ENCODE measurements at regions not wholly inside any gene's neighbourhood (a gene's known extent, or its start where the extent isn't known, plus 50 kb on each side); places are given as distances from the start of the nearest gene placed in this dataset.

GRCh38 chr11:134613646-134614045, 201.6 kb upstream of the B3GAT1 start:
- no peak for TF ChIP-seq JUND (IDR thresholded peaks at IDR 0.05; ENCODE audit: low read depth)
- DNase-seq (ENCODE audit: low read depth in 1 of 2, low spot score in 1 of 2), result no peak
- in situ Hi-C loops (cut with HindIII; ENCODE audit: low pct_unique_long_range_greater_than_20kb, low sequenced_read_pairs), result no loop called here

- no peak for TF ChIP-seq JUND (IDR thresholded peaks at IDR 0.05; ENCODE audit: low read depth)
- DNase-seq (ENCODE audit: low read depth in 1 of 2, low spot score in 1 of 2), result no peak
- in situ Hi-C loops (cut with HindIII; ENCODE audit: low pct_unique_long_range_greater_than_20kb, low sequenced_read_pairs), result no loop called here
Measured at GRCh38 chr11:134612140-134613030, 200.3 kb upstream of the B3GAT1 start.

GRCh38 chr11:134611537-134611936, 199.5 kb upstream of the B3GAT1 start:
- DNase-seq (ENCODE audit: low read depth in 1 of 2, low spot score in 1 of 2), result no peak
- in situ Hi-C loops (cut with HindIII; ENCODE audit: low pct_unique_long_range_greater_than_20kb, low sequenced_read_pairs), result no loop called here
- no peak for TF ChIP-seq JUND (IDR thresholded peaks at IDR 0.05; ENCODE audit: low read depth)

- DNase-seq (ENCODE audit: low read depth in 1 of 2, low spot score in 1 of 2), result no peak
- in situ Hi-C loops (cut with HindIII; ENCODE audit: low pct_unique_long_range_greater_than_20kb, low sequenced_read_pairs), result no loop called here
- TF ChIP-seq JUND (IDR thresholded peaks at IDR 0.05; ENCODE audit: low read depth), result no peak
Measured at GRCh38 chr11:134610116-134610910, 198.3 kb upstream of the B3GAT1 start.

- no peak for DNase-seq (ENCODE audit: low read depth in 1 of 2, low spot score in 1 of 2)
- no peak for TF ChIP-seq JUND (IDR thresholded peaks at IDR 0.05; ENCODE audit: low read depth)
- in situ Hi-C loops (cut with HindIII; ENCODE audit: low pct_unique_long_range_greater_than_20kb, low sequenced_read_pairs), result no loop called here
Measured at GRCh38 chr11:134609361-134610115, 197.5 kb upstream of the B3GAT1 start.

GRCh38 chr11:134607963-134608750, 196.1 kb upstream of the B3GAT1 start:
- in situ Hi-C loops (cut with HindIII; ENCODE audit: low pct_unique_long_range_greater_than_20kb, low sequenced_read_pairs), result no loop called here
- TF ChIP-seq JUND (IDR thresholded peaks at IDR 0.05; ENCODE audit: low read depth), result no peak
- DNase-seq (ENCODE audit: low read depth in 1 of 2, low spot score in 1 of 2), result peak; percentile 76 to 93

- in situ Hi-C loops (cut with HindIII; ENCODE audit: low pct_unique_long_range_greater_than_20kb, low sequenced_read_pairs), result no loop called here
- no peak for DNase-seq (ENCODE audit: low read depth in 1 of 2, low spot score in 1 of 2)
- no peak for TF ChIP-seq JUND (IDR thresholded peaks at IDR 0.05; ENCODE audit: low read depth)
Measured at GRCh38 chr11:134606251-134606650, 194.2 kb upstream of the B3GAT1 start.

GRCh38 chr11:134604886-134605285, 192.8 kb upstream of the B3GAT1 start:
- in situ Hi-C loops (cut with HindIII; ENCODE audit: low pct_unique_long_range_greater_than_20kb, low sequenced_read_pairs), result no loop called here
- no peak for TF ChIP-seq JUND (IDR thresholded peaks at IDR 0.05; ENCODE audit: low read depth)
- no peak for DNase-seq (ENCODE audit: low read depth in 1 of 2, low spot score in 1 of 2)

GRCh38 chr11:134599299-134599771, 187.3 kb upstream of the B3GAT1 start:
- DNase-seq (ENCODE audit: low read depth in 1 of 2, low spot score in 1 of 2), result no peak
- in situ Hi-C loops (cut with HindIII; ENCODE audit: low pct_unique_long_range_greater_than_20kb, low sequenced_read_pairs), result no loop called here
- no peak for TF ChIP-seq JUND (IDR thresholded peaks at IDR 0.05; ENCODE audit: low read depth)

- no peak for TF ChIP-seq JUND (IDR thresholded peaks at IDR 0.05; ENCODE audit: low read depth)
- DNase-seq (ENCODE audit: low read depth in 1 of 2, low spot score in 1 of 2), result no peak
- in situ Hi-C loops (cut with HindIII; ENCODE audit: low pct_unique_long_range_greater_than_20kb, low sequenced_read_pairs), result no loop called here
Measured at GRCh38 chr11:134598368-134598767, 186.3 kb upstream of the B3GAT1 start.

GRCh38 chr11:134597452-134597851, 185.4 kb upstream of the B3GAT1 start:
- in situ Hi-C loops (cut with HindIII; ENCODE audit: low pct_unique_long_range_greater_than_20kb, low sequenced_read_pairs), result no loop called here
- no peak for TF ChIP-seq JUND (IDR thresholded peaks at IDR 0.05; ENCODE audit: low read depth)
- DNase-seq (ENCODE audit: low read depth in 1 of 2, low spot score in 1 of 2), result no peak

GRCh38 chr11:134596404-134596803, 184.4 kb upstream of the B3GAT1 start:
- DNase-seq (ENCODE audit: low read depth in 1 of 2, low spot score in 1 of 2), result no peak
- TF ChIP-seq JUND (IDR thresholded peaks at IDR 0.05; ENCODE audit: low read depth), result no peak
- in situ Hi-C loops (cut with HindIII; ENCODE audit: low pct_unique_long_range_greater_than_20kb, low sequenced_read_pairs), result no loop called here
